Stimulated activated CD8-positive, alpha-beta memory T cell treated with anti-CD3 and anti-CD28 coated beads, Interleukin-4, amount 100 ng/mL, for 1 hour (primary cell): ENCODE measurements at regions not wholly inside any gene's neighbourhood (a gene's known extent, or its start where the extent isn't known, plus 50 kb on each side); places are given as distances from the start of the nearest gene placed in this dataset.

Experiments
- DNase-seq, 2 donors: peaks; one replicate each; pipeline ENCODE4 v3.0.0-alpha.2; 2020; ENCODE audit warnings: low read depth in 2 of 2, low spot score in 1 of 2

DNA sequence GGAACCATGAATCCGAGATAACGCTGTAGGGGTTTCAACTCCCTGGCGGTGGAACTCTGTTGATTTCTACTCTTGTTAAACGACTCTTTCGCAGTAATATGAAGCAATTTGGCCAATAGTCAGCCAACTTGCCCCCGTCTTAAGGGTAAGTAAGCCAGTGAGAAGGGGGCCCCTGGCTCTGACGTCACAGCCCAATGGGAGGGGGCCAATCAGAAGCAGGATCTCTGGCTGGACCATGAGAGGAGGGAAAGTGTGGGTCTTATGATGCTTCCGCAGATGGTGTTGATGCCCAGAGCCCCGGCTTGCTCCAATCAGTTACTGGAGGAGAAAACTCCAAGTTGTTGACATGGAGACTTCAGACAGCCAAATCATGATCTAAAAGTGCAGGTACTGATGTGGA, 242.4 kb downstream of the BMP7 start:
- DNase-seq: no peak

DNA sequence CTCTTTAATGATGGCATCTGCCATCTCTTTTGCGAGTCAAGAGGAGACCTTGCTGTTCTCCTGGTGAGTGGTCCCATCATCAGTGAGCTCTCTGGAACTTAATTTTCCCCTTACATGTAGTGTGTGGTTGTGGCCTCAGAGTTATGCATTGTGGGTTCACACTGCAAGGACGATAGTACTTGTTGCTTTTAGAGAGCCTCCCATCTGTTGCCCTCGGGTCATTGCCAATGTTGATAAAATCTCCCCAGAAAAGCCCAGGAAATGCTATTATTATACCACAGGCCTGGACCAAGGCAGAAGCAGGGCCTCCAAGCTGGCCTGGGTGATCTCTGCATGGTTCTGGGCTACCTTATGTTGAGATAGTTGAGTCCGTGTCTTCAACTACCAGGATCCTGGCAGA, 241.6 kb downstream of the BMP7 start:
- no peak for DNase-seq

DNA sequence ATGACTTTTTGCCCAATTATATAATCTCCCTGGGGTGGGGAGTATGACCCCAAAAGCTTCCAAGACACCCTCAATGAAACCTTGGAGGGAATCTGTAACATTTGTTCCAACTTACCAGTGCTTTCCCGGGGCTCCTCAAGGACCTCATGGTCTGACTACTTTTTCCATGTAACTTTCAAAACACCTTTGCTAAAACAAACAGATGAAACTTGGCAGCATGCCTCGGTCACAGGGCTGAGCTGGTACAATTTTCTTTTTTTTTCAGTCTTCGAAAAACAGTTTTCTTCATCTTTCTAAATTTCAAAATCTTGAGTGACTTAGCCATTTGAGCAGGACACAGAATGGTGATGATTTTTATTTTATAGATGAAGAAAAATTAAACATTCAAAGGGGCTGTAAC, 241.2 kb downstream of the BMP7 start:
- DNase-seq: no peak

DNA sequence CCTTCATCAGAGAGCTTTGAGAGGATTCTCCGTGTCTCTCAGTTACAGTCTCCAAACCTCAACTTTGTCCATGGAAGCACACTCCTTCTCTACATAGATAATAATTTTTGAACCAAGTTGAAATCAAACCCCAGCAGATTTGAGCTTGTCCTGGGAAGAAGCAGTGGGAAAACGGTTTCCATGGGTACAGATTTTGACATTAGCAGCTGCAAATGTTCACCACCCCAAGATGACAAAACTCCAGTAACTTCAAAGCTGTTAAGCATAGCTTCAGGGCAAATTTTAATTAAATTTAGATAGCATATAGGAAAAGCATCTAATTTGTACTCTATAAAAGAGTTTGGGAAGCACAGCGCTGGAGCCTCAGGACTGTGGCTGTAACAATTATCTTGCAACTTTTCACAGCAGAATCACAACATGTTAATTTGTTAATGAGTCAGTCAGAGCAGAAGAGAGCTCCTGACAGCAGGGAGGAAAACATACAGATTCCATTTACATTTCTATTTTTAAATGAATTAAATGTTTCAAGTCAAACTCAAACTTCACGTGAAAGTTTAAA, 240.7 kb downstream of the BMP7 start:
- no peak for DNase-seq

DNA sequence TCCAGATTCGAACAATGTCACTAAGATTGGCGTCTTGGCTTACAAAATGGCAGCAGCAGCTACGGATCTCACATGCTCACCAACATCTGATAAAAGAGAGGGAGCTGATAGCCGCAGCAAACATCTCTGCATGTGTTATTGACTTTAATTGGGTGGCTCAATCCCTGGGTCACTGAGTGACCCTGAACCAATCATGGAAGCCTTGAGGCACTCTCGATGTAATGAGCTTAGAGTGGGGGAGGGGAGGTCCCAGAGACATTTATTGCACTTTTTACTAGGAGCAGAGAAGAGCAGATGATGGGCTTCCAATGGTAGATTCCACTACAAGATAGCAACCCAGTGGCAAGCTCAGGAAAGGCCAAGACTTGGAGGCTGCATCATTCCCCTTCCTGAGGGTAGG, 238.7 kb downstream of the BMP7 start:
- DNase-seq: no peak

DNA sequence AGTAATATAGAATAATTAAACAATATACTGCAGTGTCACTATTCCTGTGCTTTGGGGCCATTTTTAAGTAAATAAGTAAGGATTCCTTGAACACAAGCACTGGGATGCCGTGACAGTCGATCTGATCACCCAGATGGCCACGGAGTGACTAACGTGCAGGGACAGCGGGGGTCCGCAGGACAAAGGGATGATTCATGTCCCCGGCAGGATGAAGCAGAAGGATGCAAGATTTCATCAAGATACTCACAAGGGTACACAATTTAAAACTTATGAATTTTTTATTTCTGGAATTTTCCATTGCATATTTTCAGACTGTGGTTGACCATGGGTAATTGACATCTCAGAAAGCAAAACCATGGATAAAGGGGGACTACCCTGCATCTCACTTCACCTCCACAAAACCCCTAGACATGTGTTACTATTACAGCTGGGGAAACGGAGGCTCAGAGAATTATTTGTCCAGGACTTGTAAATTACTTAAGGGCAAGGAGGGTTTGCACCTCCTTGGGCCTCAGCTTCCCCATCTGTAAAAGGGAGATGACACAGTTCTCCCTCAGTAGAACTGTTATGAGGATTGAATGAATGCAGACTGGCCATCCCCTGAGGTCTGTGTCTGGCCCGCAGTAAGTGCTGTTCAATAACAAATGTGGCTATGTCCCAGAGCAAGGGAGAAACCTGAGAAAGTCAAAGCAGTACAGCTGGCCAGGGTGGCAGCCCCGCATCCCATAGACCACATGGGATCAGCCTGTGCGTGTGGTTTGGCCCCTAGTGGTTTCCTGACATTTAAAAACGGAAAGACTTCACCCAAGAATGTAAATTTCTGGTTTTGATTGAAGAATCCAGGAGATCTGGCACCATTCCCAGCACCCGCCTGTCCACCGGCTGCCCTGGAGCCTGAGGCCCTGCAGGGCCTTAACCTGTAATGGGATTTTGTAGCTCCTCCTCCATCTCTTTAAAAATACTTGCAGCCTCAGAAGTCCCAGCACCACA, 235.5 kb downstream of the BMP7 start:
- DNase-seq: no peak

DNA sequence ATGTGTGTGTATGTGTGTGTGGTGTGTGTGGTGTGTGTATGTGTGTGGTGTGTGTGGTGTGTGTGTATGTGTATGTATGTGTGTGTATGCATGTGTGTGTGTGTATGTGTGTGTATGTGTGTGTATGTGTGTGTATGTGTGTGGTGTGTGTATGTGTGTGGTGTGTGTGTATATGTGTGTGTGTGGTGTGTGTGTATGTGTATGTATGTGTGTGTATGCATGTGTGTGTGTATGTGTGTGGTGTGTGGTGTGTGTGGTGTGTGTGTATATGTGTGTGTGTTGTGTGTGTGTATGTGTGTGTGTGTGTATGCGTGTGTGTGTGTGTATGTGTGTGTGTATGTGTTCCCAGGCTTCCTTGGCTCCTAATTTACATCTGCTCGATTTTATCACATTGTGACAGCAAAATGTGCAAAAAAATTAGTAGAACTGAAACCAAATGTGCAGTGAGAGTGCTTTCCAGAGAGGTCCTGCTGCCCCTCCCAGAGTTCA, 234.5 kb downstream of the BMP7 start:
- DNase-seq: no peak

DNA sequence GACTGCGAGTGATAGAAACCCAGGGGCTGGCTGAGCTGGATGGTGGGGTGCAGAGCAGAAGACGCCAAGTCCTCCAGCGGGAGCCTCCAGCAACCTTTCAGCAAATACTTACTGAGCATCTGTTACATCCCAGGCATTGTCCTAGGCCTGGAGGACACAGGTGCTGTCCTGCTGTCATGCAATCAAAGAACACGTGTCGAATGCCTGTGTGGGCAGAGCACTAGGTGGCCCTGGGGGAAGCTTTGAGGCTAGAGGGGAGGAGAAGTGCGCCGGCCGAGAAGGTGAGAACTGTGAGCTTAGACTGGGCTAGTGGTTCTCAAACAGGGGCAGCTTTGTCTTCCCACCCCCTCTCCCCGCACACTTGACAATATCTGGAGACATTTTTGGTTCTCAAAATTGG, 233.6 kb downstream of the BMP7 start:
- no peak for DNase-seq

DNA sequence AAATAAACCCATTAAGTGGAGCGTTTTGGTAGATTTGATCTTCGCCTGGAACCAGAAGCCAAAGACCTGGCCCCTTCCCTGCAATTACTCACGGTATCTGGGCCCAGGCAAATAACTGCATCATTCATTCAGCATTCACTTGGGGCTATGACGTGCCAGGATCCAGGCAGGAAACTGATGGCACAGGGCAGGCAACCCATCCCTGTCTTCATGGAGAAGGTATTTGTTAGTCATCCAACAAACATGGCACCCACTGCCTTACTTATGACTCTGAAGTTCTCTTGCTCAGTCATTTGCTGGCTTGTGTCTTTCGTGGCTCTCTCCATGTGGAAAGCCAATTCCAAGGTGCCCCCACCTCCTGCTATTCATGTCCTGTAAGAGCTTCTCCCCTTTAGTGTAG, 232.4 kb downstream of the BMP7 start:
- no peak for DNase-seq

DNA sequence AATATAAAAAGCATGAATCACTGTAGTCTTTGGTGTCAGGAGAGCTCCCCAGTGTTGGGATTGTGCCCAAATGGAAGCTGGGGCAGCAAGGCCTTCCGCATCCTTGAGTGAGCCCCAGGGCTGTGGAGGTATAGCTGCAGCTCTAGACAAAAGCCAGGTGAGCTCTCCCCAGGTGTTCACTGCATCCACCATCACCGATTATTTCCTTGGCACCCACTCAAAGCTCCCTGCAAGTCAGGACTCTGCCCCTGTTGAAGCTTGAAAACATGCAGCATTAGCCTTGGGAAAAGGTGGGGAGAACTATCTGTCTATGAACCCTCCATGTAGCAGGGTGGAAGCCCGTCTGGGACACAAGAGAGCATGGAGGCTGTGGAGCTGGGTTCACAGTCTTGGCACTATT, 228.8 kb downstream of the BMP7 start:
- DNase-seq: no peak

DNA sequence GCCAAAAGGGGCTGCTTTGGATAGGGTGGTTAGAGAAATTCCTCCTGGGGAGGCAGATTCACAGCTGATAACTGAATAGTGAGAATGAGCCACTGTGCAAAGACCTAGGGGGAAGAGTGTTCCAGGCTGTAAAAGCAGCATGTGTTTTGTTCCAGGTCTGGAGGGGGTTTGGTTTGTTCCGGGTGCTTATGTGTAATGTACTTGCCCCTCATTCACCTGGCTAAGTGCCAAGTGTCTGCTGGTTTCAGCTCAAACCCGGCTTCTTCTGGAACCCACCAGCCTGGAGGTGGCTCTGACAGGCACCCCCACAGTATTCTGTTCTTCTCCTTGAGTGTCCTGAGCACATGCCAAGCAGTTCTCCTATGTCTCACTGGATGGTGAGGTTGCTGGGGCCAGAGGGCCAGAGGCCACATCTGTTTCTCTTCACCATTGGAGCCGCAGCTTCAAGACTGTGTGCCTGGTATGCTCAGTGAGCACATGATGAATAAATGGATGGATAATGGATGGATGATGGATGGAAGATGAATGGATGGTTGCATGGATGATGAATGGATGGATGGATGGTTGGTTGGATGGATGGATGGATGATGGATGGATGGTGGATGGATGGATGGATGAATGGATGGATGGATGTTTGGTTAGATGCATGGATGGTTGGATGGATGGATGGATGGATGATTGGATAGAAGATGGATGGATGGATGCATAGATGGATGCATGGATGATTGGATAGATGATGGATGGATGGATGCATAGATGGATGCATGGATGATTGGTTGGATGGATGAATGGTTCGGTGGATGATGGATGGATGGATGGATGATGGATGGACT, 227.6 kb downstream of the BMP7 start:
- no peak for DNase-seq

DNA sequence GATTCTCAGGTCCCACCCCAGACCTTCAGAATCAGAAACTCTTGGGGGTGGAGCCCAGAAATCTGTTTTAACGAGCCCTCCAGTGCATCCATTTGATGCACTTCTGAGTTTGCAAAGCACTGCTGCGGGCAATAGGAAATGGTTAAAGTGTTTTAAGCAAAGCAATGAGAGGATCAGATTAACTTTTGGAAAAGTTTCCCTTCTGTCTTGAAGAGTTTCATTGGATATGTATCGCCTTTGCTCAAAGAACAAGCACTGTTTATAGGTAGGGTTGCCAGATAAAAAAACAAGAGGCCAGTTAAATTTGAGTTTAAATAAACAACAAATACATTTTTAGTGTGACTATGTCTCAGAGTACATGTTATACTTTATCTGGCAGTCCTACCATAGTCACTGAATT, 226.0 kb downstream of the BMP7 start:
- DNase-seq: no peak

DNA sequence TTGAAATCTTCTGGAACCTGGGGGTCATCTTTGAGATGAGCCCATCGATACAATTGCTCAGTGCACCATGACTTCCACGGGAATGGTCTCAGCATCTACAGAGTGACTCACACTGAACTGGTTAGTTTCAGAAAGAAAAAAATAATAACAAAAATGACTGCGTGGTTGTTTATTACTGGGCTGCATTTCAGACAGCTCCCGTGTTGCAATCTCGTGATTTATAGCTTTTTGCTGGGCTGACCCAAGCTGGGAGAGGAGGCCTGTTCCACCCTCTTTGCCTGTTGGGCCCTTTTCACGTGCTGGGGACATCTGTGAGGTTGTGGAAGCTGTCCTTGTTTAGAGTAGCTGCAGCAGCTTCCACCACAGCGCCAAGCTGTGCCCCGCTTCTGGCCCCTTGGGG, 225.5 kb downstream of the BMP7 start:
- DNase-seq: no peak

DNA sequence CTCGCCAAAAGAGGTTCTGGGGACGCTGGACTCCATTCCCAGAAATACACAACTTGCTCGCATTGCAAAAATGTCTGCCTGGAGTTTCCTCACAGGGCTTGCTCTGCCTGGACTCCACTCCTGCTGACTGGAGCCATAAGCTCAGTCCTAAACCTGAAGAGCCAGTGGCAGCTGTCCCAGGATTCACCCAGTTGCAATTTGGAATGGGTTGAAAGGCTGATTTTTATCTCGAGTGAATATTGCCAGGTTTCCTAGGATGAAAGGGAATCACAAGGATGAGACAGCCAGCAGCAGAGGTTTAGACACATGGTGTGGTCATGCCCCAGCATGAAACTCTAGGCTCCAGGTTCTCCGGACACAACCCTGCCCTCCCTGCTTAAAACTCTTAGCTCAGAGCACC, 223.3 kb downstream of the BMP7 start:
- no peak for DNase-seq

DNA sequence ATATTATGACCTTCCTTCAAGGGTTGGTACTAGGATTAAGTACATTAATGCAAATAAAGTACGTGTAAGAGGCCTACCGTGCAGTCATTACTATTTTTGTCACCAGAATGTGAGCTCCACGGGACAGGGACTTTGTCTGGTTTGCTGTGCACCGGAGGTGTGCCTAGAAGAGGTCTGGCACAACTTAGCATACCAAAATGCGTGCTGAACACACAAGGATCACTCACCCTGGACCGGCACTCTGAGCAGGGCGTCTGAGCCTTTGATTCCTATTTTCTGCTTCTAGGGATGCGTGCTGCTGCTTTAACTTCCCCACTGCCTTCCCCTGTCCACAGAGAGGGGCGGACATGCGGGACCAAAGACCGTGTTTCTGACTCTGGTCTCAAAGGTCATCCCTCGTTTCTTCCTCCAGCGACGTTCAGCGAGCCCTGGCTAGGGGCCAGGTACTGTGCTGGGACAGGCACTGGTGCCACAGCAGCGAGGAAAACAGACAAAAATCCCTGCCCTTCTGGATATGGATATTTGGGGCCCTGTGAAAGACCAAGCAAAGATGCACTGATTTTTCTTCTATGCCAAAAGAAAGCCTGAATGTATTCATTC, 222.7 kb downstream of the BMP7 start:
- no peak for DNase-seq

DNA sequence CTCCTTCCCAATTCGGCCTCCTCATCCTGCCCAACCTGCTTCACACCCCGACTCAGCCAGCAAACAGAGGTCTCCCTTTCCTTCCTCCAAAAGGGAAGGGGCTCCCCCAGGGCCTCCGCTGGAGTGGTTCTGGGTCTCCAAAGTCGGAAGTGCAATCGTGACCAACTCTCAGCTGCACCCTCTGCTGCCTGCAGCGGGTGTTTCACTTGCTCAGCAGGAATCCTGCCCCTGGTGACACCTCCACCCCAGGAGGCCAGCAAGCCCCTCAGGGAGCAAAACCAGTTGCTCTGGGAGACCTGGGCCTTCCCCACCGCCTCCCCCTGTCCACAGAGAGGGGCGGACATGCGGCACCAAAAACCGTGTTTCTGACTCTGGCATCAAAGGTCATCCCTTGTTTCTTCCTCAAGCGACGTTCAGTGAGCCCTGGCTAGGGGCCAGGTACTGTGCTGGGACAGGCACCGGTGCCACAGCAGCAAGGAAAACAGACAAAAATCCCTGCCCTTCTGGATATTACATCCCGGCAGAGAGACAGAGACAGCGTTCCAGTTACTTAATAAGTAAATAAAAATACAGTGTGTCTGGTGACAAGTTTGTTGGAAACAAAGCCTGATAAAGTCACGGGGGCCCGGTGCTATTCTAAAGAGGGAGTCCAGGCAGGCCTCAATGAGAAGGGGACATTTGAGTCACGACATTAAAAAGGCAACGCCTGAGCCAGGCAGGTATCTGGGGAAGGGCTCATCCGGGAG, 219.0 kb downstream of the BMP7 start:
- DNase-seq: no peak

DNA sequence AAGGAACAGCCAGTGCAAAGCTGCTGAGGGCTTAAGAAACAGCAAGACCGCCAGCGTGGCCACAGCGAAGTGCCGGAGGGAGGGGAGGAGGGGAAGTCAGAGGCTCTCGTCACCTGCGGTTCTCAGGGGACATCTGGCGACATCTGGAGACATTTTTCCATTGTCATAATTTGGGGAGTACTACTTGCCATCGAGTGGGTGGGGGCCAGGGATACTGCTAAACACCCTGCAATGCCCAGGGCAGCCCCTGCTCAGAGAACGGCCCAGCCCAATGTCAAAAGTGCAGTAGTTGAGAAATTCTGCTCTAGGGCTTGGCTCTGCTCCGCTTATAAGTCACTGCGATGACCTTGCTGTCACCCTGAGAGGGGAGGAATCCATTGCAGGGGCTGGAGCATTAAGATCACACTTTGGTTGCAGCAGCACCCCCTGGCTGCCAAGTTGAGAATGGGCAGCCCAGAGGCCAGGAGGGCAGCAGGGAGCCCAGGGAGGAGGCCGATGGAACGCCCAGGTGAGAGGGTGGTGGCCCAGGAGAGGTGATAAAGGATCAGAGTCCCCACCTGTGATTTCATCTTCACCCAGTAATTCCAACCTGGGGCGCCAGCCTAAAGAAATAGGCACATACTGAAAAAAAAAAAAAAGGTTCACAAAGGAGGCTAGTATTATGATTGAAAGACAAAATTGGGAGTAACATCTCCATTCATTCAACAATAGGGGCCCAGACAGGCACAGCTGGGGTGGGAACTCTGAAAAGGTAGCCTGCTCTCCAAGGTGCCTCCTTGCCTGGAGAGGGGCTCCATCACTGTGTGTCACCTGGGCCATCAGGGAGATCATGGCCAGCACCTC, 218.2 kb downstream of the BMP7 start:
- no peak for DNase-seq

DNA sequence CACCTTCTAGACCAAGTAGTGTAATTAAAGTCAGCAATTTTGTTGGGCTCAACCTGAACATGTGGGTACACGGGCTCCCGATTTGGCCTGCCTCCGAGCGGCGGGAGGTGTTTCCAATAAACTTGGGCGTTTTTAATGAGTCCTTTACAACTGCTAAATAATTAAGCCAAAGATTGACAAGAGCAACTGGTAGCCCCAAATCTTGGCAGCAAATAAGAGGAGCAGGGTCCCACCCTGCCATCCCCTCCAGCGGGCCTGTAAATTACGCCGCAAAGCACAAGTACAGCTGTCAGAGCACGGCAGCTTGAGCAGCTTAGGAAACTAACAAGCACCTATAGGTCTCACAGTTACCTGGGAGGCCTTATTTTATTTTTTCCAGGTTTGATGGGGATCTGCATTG, 217.1 kb downstream of the BMP7 start:
- DNase-seq: no peak

DNA sequence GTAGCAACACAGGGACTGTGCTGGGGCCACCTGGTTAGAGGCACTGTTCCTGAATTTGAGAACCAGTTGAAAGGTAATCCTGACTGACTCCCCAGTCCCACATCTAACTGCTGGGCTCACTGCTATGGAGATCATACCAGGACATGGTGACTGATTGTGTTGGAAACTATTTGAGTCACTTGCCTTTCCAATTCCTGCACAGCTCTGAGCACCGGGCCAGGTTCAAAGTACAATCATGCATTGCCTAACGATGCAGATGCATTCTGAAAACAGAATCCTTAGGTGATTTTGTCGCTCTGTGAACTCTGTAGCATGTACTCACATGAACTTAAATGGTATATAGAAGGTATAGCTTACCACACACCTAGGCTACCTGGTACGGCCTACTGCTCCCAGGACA, 215.3 kb downstream of the BMP7 start:
- DNase-seq: no peak

DNA sequence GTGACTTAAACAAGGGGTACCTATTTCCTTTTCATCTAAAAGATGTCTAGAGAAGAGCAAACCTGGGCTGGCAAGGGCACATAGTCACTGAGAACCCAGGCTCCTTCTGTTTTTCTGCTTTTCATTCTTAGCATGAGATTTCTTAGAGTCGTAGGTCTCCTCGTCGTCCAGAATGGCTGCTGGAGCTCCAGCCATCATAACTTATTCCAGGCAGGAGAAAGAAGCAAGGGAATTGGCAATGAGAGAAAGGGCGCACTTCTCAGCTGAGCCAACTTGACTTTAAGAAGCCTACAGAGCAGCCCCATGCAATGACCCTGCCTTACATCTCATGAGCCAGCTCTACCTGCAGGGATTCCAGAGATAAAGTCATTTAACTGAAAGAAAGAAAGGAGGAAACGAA, 213.4 kb downstream of the BMP7 start:
- DNase-seq: no peak
